ENCODE measurements at regions not wholly inside any gene's neighbourhood (a gene's known extent, or its start where the extent isn't known, plus 50 kb on each side); places are given as distances from the start of the nearest gene placed in this dataset.
A peak's percentile ranks its signal among the peaks of the same experiment; 100 is the strongest.

GRCh38 chr11:114758627-114759026 lies 80.3 kb downstream of the NXPE2 start:
- no peak for DNase-seq (ENCODE audit: low read depth)

DNA sequence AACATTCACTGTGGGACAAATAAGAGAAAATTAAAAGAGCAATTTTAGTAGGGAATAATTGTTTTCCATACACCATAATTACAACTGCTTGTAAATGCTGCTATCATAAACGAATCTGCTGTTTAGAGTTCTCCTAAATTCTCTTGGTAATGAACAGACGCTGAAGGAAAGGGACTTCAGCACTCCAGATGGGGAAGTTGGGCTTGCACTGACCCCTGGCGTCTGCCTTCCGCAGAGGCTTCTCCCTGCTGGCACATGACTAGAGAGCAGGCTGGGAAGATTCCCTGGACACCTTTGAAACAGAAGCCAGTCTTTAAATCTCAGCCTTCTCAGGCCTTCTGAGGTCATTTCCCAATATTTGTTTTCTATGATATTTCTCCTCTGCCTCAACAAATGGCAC lies 84.1 kb downstream of the NXPE2 start:
- DNase-seq (ENCODE audit: low read depth), result peak; percentile 7

- DNase-seq (ENCODE audit: low read depth), result no peak
Observed at GRCh38 chr11:114764563-114764962, 86.2 kb downstream of the NXPE2 start.

GRCh38 chr11:114771172-114771571 lies 92.8 kb downstream of the NXPE2 start:
- DNase-seq (ENCODE audit: low read depth), result no peak

DNA sequence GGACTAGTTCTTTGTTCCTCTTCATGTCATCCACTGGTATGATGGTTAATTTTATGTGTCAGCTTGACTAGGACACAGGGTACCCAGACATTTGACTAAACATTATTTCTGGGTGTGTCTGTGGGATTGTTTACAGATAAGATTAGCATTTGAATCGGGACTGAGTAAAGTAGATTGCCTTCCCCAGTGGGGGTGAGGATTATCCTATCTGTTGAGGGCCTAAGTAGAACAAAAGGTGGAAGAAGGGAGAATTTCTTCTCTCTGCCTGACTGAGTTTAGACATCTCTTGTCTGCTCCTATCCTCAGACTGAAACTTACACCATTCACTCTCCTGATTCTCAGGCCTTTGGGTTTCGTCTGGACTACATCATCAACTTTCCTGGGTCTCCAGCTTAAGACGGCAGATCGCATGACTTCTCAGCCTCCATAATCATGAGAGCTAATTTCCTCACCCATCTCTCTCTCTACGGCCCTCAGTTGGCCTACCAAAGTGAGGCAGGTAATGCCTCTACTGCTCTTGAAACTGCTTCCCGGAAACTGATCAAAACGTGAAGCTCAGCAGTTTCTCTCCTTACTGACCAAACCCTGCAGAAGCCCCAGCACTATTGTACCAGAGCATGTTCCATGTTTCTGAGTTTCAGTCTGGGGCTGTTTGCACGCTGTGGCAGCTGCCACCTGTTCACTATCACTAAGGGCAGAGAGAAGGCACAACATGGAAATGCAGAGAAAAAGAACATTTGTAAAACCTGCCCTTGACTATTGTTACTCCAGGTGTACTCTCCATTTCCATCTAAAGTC lies 95.4 kb downstream of the NXPE2 start:
- no peak for DNase-seq (ENCODE audit: low read depth)

- DNase-seq (ENCODE audit: low read depth), result peak; percentile 7
Observed at GRCh38 chr11:114774599-114775361, 96.5 kb downstream of the NXPE2 start.

GRCh38 chr11:114775875-114776621 lies 97.7 kb downstream of the NXPE2 start:
- DNase-seq (ENCODE audit: low read depth), result no peak

DNA sequence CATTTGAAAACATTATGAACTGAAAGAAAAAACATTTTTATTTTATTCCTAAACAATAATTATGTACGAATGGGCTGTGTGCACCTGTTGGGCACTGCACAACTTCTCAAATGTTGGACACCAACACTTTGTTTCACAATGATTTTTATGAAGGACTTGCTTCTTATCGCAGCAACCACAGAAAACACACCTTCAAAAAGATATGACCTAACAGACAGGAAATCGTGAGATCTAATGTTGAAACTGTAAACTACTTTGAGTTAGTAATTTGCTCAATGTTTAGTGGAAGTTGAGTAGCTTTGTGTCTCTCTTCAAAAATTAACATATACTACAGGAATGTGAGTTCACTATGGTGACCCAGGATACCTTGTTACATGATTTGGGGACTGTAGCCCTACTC lies 98.6 kb downstream of the NXPE2 start:
- no peak for DNase-seq (ENCODE audit: low read depth)

- no peak for DNase-seq (ENCODE audit: low read depth)
Observed at GRCh38 chr11:114779189-114779588, 100.9 kb downstream of the NXPE2 start.

DNA sequence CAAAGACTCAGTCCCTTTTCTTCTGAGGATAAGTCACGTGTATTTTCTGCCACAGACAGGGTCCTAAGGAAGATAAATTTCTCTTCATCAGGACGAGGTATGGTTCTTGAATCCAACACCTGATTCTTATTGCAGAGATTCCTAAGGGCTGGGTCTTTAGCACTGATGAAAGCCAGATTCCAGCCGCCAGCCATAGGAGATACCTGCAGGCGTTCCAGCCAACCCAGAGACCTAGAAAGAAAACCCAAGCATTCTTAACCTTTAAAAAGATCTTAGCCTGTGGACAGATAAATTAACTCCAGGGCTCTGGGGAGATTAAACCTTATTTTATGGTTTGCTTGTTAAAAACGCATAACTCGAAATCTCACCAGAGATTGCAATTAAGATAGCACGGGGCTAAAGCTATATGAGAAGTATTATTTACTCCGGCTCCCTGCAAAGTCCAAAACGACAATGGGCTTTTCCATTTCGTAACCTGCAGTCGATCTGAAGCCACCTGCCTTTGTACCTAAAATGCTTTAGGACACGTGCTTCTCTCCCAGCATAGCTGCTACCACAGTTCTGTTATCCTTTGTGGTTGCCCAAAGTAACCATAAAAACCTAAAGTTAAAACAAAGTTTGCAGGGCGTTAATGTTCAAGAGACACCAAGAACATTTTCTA lies 104.5 kb downstream of the NXPE2 start:
- no peak for DNase-seq (ENCODE audit: low read depth)

GRCh38 chr11:114783805-114784204 lies 105.5 kb downstream of the NXPE2 start:
- DNase-seq (ENCODE audit: low read depth), result no peak

DNA sequence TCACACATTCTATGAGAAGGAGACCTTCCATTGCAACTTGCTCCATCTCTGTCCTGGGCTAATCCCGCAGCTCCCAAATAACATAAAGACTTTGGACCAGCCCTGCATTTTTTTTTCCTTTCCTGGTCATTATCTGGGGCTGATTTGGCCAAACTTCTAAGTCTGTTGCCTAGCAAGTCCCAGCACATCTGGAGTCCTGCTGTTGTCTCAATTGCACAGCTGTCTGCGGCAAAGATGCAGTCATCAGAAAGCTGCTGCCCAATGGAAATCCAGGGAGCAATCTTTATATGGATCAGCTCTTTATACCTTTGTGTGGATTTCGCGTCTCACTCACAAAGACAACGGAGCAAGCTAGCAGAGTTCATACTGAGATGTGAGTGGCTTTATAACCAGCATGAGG lies 105.9 kb downstream of the NXPE2 start:
- no peak for DNase-seq (ENCODE audit: low read depth)

GRCh38 chr11:114784891-114785290 lies 106.6 kb downstream of the NXPE2 start:
- no peak for DNase-seq (ENCODE audit: low read depth)

DNA sequence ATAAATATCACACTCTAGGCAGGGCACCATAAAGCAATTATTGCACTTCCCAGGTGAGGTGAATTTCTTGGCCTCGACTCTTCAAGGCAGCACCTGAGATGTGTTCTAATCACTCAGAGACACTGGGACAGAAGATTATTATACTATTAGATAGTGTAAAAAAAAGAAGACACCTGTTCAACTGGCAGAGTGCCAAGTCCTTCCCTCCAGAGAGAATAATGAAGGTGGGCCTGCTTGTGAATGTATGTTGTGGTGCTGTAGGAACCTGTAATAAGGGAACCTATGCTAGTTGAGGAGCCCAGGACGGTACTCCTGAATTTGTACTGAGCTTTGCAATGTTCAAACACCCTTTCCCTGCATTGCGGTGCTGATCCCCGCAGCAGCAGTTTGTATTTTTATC lies 107.5 kb downstream of the NXPE2 start:
- DNase-seq (ENCODE audit: low read depth), result no peak

- no peak for DNase-seq (ENCODE audit: low read depth)
Observed at GRCh38 chr11:114787126-114787525, 108.8 kb downstream of the NXPE2 start.

GRCh38 chr11:114790910-114791309 lies 112.6 kb downstream of the NXPE2 start:
- DNase-seq (ENCODE audit: low read depth), result no peak

GRCh38 chr11:114794048-114794684 lies 115.8 kb downstream of the NXPE2 start:
- no peak for DNase-seq (ENCODE audit: low read depth)

DNA sequence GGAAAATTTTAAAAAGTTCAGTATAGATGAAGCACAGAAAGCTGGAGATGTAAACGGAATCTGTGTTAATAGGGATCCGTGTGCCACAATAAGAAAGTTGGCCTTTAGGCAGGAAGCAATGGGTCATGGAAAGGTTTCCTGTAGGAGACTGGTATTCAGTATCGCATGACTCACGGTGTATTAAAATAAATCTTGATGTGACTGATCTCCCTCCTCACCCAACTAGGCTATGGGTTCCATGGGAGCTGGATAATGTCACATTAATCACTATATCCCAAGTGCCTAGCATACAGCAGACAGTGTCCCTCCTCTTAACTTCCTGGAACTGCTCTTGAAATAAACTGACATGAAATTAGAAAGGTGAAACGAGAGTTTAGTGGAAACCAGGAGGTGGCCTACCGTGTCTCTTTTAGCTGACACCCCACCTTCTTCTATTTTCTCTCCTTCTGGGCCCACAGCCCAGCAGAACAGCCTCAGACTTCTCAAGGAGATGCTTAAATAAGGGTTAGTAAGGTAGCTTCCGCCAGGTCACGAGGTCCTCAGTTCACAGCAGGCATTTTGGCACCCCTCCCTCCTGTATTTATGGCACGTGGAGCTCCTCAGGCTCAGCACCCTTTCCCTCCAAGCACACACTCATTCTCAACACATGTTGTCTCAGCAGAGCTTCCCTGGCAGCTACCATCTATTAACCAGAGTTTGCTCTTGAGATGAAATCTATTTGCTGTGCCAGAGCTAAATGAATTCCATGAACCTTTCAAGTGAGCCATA lies 118.8 kb downstream of the NXPE2 start:
- DNase-seq (ENCODE audit: low read depth), result no peak

DNA sequence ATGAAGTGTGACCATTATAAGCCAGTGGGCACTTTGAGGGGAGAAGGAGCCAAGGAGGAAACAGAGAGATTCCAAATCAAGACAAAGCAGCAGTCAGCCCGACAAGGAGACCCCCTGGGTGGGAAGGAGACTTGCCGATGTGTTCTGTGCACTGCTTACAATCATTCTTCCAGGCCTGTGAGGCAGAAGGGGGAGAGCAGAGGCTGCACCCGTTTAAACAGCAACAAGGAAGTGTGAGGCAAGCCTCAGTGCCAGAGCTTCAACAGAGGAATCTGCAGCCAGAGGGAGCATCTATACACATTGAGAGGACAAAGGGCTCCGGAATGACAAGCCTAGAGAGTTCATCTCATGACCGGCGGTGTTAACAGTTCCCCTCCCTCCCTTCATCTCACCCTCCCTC lies 121.1 kb downstream of the NXPE2 start:
- no peak for DNase-seq (ENCODE audit: low read depth)

DNA sequence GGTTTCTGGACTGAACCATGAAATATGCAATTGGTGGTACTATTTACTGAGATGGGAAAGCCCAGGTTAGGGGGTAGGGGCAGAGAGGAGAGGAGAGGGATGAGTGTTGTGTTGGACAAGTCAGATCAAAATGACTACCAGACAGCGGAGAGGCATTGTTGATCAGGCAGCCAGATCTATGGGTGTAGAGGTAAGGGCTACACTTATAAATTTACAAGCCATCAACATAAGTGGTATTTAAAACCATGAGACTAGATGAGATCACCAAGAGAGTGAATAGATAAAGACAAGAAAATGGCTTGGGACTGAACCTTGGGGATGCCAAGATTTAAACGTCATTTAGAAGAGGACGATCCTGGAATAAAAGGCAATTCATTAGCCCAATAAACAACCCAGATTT lies 123.4 kb downstream of the NXPE2 start:
- no peak for DNase-seq (ENCODE audit: low read depth)

GRCh38 chr11:114802878-114803277 lies 124.6 kb downstream of the NXPE2 start:
- DNase-seq (ENCODE audit: low read depth), result no peak

Measured in CMK (cell line).